ENCODE measurements at regions not wholly inside any gene's neighbourhood (a gene's known extent, or its start where the extent isn't known, plus 50 kb on each side); places are given as distances from the start of the nearest gene placed in this dataset.

GRCh38 chr3:144151983-144152382, 180.4 kb downstream of the DIPK2A start:
- Histone ChIP-seq H3K4me3 (no peak overlapping the region), H3K27ac (no peak overlapping the region), H3K27me3 (replicated peaks; ENCODE audit: insufficient read depth) (no peaks in the 10 kb centered on the region), H3K9me3 (no peaks in the 10 kb centered on the region), H3K36me3 (no peaks in the 10 kb centered on the region), H3K4me1 (replicated peaks) (no peaks in the 10 kb centered on the region)
- WGBS = 96% methylated on average over 3 of the region's 3 CpGs
- intact Hi-C loops (cut with DNase I) = no loop called here
- no peak for TF ChIP-seq POLR2A (IDR thresholded peaks at IDR 0.05)
- TF ChIP-seq POLR2AphosphoS5 (IDR thresholded peaks at IDR 0.05) = no peak
- TF ChIP-seq, protein P1, sequence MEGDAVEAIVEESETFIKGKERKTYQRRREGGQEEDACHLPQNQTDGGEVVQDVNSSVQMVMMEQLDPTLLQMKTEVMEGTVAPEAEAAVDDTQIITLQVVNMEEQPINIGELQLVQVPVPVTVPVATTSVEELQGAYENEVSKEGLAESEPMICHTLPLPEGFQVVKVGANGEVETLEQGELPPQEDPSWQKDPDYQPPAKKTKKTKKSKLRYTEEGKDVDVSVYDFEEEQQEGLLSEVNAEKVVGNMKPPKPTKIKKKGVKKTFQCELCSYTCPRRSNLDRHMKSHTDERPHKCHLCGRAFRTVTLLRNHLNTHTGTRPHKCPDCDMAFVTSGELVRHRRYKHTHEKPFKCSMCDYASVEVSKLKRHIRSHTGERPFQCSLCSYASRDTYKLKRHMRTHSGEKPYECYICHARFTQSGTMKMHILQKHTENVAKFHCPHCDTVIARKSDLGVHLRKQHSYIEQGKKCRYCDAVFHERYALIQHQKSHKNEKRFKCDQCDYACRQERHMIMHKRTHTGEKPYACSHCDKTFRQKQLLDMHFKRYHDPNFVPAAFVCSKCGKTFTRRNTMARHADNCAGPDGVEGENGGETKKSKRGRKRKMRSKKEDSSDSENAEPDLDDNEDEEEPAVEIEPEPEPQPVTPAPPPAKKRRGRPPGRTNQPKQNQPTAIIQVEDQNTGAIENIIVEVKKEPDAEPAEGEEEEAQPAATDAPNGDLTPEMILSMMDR (IDR thresholded peaks at IDR 0.05) = no peak
- DNase-seq (ENCODE audit: low spot score) = no peak

DNA sequence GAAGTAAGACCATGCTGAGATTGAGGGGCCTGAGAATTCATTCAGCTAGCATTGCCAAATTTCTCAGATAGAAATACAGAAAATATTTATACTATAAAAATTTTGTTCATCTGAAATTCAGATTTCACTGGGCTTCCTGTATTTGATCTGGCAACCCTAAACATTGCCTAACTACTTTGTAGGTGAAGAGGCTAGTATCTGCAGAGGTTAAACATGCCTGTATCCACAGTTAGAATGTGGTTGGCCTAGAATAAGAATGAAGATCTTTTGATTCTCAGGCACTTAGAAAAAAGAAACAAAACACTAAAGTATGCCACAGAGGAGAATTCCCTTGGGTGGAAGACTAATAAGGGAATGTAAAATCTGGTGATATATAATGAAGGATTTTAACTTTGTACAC, 189.0 kb downstream of the DIPK2A start:
- Histone ChIP-seq H3K4me3 (no peak overlapping the region), H3K27me3 (replicated peaks; ENCODE audit: insufficient read depth) (no peaks in the 10 kb centered on the region), H3K4me1 (replicated peaks) (no peaks in the 10 kb centered on the region), H3K27ac (no peak overlapping the region), H3K9me3 (no peaks in the 10 kb centered on the region), H3K36me3 (no peaks in the 10 kb centered on the region)
- TF ChIP-seq, protein P1 (IDR thresholded peaks at IDR 0.05) = no peak
- no peak for TF ChIP-seq POLR2A (IDR thresholded peaks at IDR 0.05)
- TF ChIP-seq POLR2AphosphoS5 (IDR thresholded peaks at IDR 0.05) = no peak
- intact Hi-C loops (cut with DNase I) = no loop called here
- DNase-seq (ENCODE audit: low spot score) = no peak

DNA sequence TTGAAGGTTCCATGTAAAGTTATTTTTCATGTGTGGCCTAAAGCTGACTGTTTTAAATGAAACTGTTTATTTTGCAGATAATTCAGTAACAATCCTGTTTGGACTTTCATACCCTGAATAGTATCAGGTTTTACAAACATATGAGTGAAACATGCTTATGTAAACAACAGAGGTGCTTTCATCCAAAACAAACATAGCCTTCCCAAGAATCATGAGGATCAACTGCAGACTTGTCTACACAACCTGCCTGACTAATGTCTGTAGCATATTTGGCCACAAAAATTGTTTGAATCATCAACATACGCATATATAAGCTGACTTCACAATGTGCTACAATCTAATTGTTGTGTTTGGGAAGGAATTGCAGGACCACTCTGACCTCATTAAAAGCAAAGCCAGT, 190.4 kb downstream of the DIPK2A start:
- DNase-seq (ENCODE audit: low spot score) = peak; percentile 26
- 31% methylated on average over 1 of the region's 1 CpG for WGBS
- Histone ChIP-seq H3K27me3 (replicated peaks; ENCODE audit: insufficient read depth) (no peaks in the 10 kb centered on the region), H3K4me1 (replicated peaks) (no peaks in the 10 kb centered on the region), H3K9me3 (no peaks in the 10 kb centered on the region), H3K36me3 (no peaks in the 10 kb centered on the region), H3K4me3 (no peak overlapping the region), H3K27ac (no peak overlapping the region)
- intact Hi-C loops (cut with DNase I) = no loop called here
- peak; percentile 73 for TF ChIP-seq POLR2AphosphoS5 (IDR thresholded peaks at IDR 0.05)
- TF ChIP-seq, protein P1 (IDR thresholded peaks at IDR 0.05) = no peak

- WGBS = 91% methylated on average over 1 of the region's 1 CpG
- no peak overlapping the region for H3K4me3 ChIP-seq
- H3K27ac ChIP-seq = no peak overlapping the region
- TF ChIP-seq, protein P1 (IDR thresholded peaks at IDR 0.05) = no peak
- TF ChIP-seq POLR2AphosphoS5 (IDR thresholded peaks at IDR 0.05) = no peak
- no peak for TF ChIP-seq POLR2A (IDR thresholded peaks at IDR 0.05)
- H3K36me3 ChIP-seq = no peaks in the 10 kb centered on the region
- H3K27me3 ChIP-seq (replicated peaks; ENCODE audit: insufficient read depth) = no peaks in the 10 kb centered on the region
- intact Hi-C loops (cut with DNase I) = no loop called here
- H3K9me3 ChIP-seq = no peaks in the 10 kb centered on the region
- DNase-seq (ENCODE audit: low spot score) = no peak
- H3K4me1 ChIP-seq (replicated peaks) = no peaks in the 10 kb centered on the region
Observed at GRCh38 chr3:144164352-144164751, 192.7 kb downstream of the DIPK2A start.

DNA sequence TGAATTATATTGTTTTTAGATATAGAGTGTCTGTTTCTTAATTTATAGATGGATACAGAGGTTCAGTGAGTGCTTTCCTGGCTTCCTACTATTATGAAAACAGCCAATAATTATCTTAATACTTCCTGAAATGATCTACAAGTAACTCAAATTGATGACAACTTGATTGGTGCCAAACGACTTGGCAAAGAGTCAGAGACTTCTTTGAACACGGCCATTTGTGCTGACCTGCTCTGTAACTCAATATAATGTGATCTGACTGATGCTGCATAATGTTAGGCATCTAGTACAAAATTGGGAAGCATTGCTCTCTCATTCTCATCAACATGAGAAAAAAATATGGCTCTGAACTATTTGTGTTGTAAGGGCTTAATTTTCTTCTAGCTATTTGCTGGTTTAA, 193.9 kb downstream of the DIPK2A start:
- Histone ChIP-seq H3K36me3 (no peaks in the 10 kb centered on the region), H3K9me3 (no peaks in the 10 kb centered on the region), H3K4me3 (no peak overlapping the region), H3K27ac (no peak overlapping the region), H3K27me3 (replicated peaks; ENCODE audit: insufficient read depth) (no peaks in the 10 kb centered on the region), H3K4me1 (replicated peaks) (no peaks in the 10 kb centered on the region)
- WGBS = 29% methylated on average over 2 of the region's 2 CpGs
- DNase-seq (ENCODE audit: low spot score) = no peak
- intact Hi-C loops (cut with DNase I) = no loop called here
- TF ChIP-seq POLR2AphosphoS5 (IDR thresholded peaks at IDR 0.05) = no peak
- TF ChIP-seq, protein P1 (IDR thresholded peaks at IDR 0.05) = no peak
